ENCODE measurements at regions not wholly inside any gene's neighbourhood (a gene's known extent, or its start where the extent isn't known, plus 50 kb on each side); places are given as distances from the start of the nearest gene placed in this dataset.
"Not testable (repeated sequence)": the region's sequence is repeated elsewhere in the genome, so short reads cannot be mapped to it uniquely, and the experiment has no call there.

- DNase-seq (no peak), ATAC-seq (ENCODE audit: low read depth in 2 of 2) (no peak)
- peak overlapping the region in 2 of 6 donors; percentile 0 to 57 for H3K27ac Mint-ChIP-seq
- H3K4me3 Mint-ChIP-seq: no peak overlapping the region
- H3K4me1 Mint-ChIP-seq: peaks cover 7 to 15% (median 11%) of the 10 kb centered on the region in 3 donors
- no peaks in the 10 kb centered on the region for H3K27me3 Mint-ChIP-seq
- H3K9me3 Mint-ChIP-seq: no peaks in the 10 kb centered on the region
- H3K36me3 Mint-ChIP-seq: peaks cover 18 to 24% of the 10 kb centered on the region in 2 donors
These were observed 194.9 kb downstream of the UTRN start for GRCh38 chr6:144479991-144480390.

GRCh38 chr6:144480473-144480872 lies 195.3 kb downstream of the UTRN start:
- Mint-ChIP-seq H3K4me3 (no peak overlapping the region), H3K9me3 (no peaks in the 10 kb centered on the region), H3K36me3 (peaks cover 18 to 20% of the 10 kb centered on the region in 2 donors), H3K4me1 (peaks cover 7 to 12% (median 11%) of the 10 kb centered on the region in 3 donors), H3K27ac (peak overlapping the region in 3 of 6 donors; percentile 2 to 57 (median 19)), H3K27me3 (no peaks in the 10 kb centered on the region)
- no peak for DNase-seq
- ATAC-seq (ENCODE audit: low read depth in 2 of 2): no peak

GRCh38 chr6:144481527-144481926 lies 196.4 kb downstream of the UTRN start:
- Mint-ChIP-seq H3K27me3 (no peaks in the 10 kb centered on the region), H3K36me3 (peaks cover 17 to 19% of the 10 kb centered on the region in 2 donors), H3K4me1 (peaks cover 7 to 11% (median 8%) of the 10 kb centered on the region in 3 donors), H3K27ac (peak overlapping the region in 1 of 6 donors; percentile 90), H3K4me3 (no peak overlapping the region), H3K9me3 (no peaks in the 10 kb centered on the region)
- DNase-seq (no peak), ATAC-seq (ENCODE audit: low read depth in 2 of 2) (no peak)

GRCh38 chr6:144482142-144482541 lies 197.0 kb downstream of the UTRN start:
- H3K9me3 Mint-ChIP-seq: no peaks in the 10 kb centered on the region
- ATAC-seq (ENCODE audit: low read depth in 2 of 2) (peak; percentile 68 to 87), DNase-seq (peak; percentile 58)
- H3K36me3 Mint-ChIP-seq: peaks cover 17% of the 10 kb centered on the region in 2 donors
- H3K4me1 Mint-ChIP-seq: peaks cover 6 to 11% (median 7%) of the 10 kb centered on the region in 3 donors
- H3K4me3 Mint-ChIP-seq: no peak overlapping the region
- no peaks in the 10 kb centered on the region for H3K27me3 Mint-ChIP-seq
- peak overlapping the region in 1 of 6 donors; percentile 90 for H3K27ac Mint-ChIP-seq

- Mint-ChIP-seq H3K36me3 (peaks cover 14 to 24% of the 10 kb centered on the region in 2 donors), H3K9me3 (no peaks in the 10 kb centered on the region), H3K27ac (peak overlapping the region in 1 of 6 donors; percentile 28), H3K27me3 (no peaks in the 10 kb centered on the region), H3K4me3 (no peak overlapping the region), H3K4me1 (peaks cover 0 to 10% (median 7%) of the 10 kb centered on the region in 3 donors)
- DNase-seq (no peak), ATAC-seq (ENCODE audit: low read depth in 2 of 2) (no peak)
These were observed 200.4 kb downstream of the UTRN start for GRCh38 chr6:144485531-144485930.

GRCh38 chr6:144488590-144488989 lies 203.5 kb downstream of the UTRN start:
- H3K4me3 Mint-ChIP-seq: no peak overlapping the region
- no peak for DNase-seq
- peaks cover 0 to 4% (median 0%) of the 10 kb centered on the region in 3 donors for H3K4me1 Mint-ChIP-seq
- no peak overlapping the region for H3K27ac Mint-ChIP-seq
- H3K36me3 Mint-ChIP-seq: peaks cover 22 to 30% of the 10 kb centered on the region in 2 donors
- H3K27me3 Mint-ChIP-seq: no peaks in the 10 kb centered on the region
- no peaks in the 10 kb centered on the region for H3K9me3 Mint-ChIP-seq
- no peak for ATAC-seq (ENCODE audit: low read depth in 2 of 2)

GRCh38 chr6:144493035-144493910 lies 208.1 kb downstream of the UTRN start:
- H3K9me3 Mint-ChIP-seq: no peaks in the 10 kb centered on the region
- ATAC-seq (ENCODE audit: low read depth in 2 of 2) (no peak), DNase-seq (no peak)
- peak overlapping the region in 1 of 6 donors; percentile 6 for H3K27ac Mint-ChIP-seq
- no peaks in the 10 kb centered on the region for H3K27me3 Mint-ChIP-seq
- H3K36me3 Mint-ChIP-seq: peaks cover 26 to 32% of the 10 kb centered on the region in 2 donors
- H3K4me1 Mint-ChIP-seq: peaks cover 0 to 12% (median 7%) of the 10 kb centered on the region in 3 donors
- no peak overlapping the region for H3K4me3 Mint-ChIP-seq

- not testable (repeated sequence) for H3K27ac Mint-ChIP-seq
- H3K36me3 Mint-ChIP-seq: peaks cover 31 to 44% of the 10 kb centered on the region in 2 donors
These were observed 209.9 kb downstream of the UTRN start for GRCh38 chr6:144495076-144495475.

GRCh38 chr6:144497650-144498049 lies 212.5 kb downstream of the UTRN start:
- H3K27ac Mint-ChIP-seq: no peak overlapping the region
- H3K9me3 Mint-ChIP-seq: peaks cover 0 to under 1% (median 0%) of the 10 kb centered on the region in 7 donors
- H3K27me3 Mint-ChIP-seq: no peaks in the 10 kb centered on the region
- peaks cover 0 to 12% (median 8%) of the 10 kb centered on the region in 3 donors for H3K4me1 Mint-ChIP-seq
- no peak for ATAC-seq (ENCODE audit: low read depth in 2 of 2)
- H3K36me3 Mint-ChIP-seq: peaks cover 20 to 37% of the 10 kb centered on the region in 2 donors
- no peak overlapping the region for H3K4me3 Mint-ChIP-seq
- no peak for DNase-seq

More at GRCh38 chr6:144495076-144495475, 209.9 kb downstream of the UTRN start:
- not testable (repeated sequence) for H3K9me3 Mint-ChIP-seq; ATAC-seq (ENCODE audit: low read depth in 2 of 2); DNase-seq; H3K27me3 Mint-ChIP-seq; H3K4me3 Mint-ChIP-seq
- peaks cover 0 to 12% (median 10%) of the 10 kb centered on the region in 3 donors for H3K4me1 Mint-ChIP-seq

GRCh38 chr6:144500892-144501291 lies 215.8 kb downstream of the UTRN start:
- Mint-ChIP-seq H3K27ac (peak overlapping the region in 2 of 6 donors; percentile 2 to 81), H3K27me3 (no peaks in the 10 kb centered on the region), H3K4me1 (peaks cover 1 to 39% (median 15%) of the 10 kb centered on the region in 3 donors), H3K9me3 (peaks cover 6 to 23% (median 12%) of the 10 kb centered on the region in 7 donors), H3K36me3 (peaks cover 52 to 68% of the 10 kb centered on the region in 2 donors), H3K4me3 (no peak overlapping the region)
- no peak for ATAC-seq (ENCODE audit: low read depth in 2 of 2)
- no peak for DNase-seq

- H3K4me1 Mint-ChIP-seq: peaks cover 7 to 43% (median 18%) of the 10 kb centered on the region in 3 donors
- H3K4me3 Mint-ChIP-seq: peak overlapping the region in 1 of 8 donors; percentile 43
- not testable (repeated sequence) for DNase-seq; H3K27me3 Mint-ChIP-seq; ATAC-seq (ENCODE audit: low read depth in 2 of 2)
- H3K36me3 Mint-ChIP-seq: peaks cover 47 to 53% of the 10 kb centered on the region in 2 donors
- H3K27ac Mint-ChIP-seq: peak overlapping the region in 2 of 6 donors; percentile 48 to 72
- H3K9me3 Mint-ChIP-seq: peaks cover 6 to 25% (median 13%) of the 10 kb centered on the region in 7 donors
These were observed 220.1 kb downstream of the UTRN start for GRCh38 chr6:144505214-144505613.

- Mint-ChIP-seq H3K9me3 (peaks cover 6 to 25% (median 13%) of the 10 kb centered on the region in 7 donors), H3K27ac (peak overlapping the region in 2 of 6 donors; percentile 78 to 89), H3K36me3 (peaks cover 47 to 49% of the 10 kb centered on the region in 2 donors), H3K4me1 (peaks cover 7 to 43% (median 18%) of the 10 kb centered on the region in 3 donors)
- not testable (repeated sequence) for DNase-seq; ATAC-seq (ENCODE audit: low read depth in 2 of 2); H3K4me3 Mint-ChIP-seq; H3K27me3 Mint-ChIP-seq
These were observed 220.9 kb downstream of the UTRN start for GRCh38 chr6:144506051-144506450.

- Mint-ChIP-seq H3K9me3 (peaks cover 6 to 25% (median 13%) of the 10 kb centered on the region in 7 donors), H3K36me3 (peaks cover 40 to 45% of the 10 kb centered on the region in 2 donors), H3K4me1 (peaks cover 7 to 40% (median 18%) of the 10 kb centered on the region in 3 donors)
- DNase-seq; H3K4me3 Mint-ChIP-seq; ATAC-seq (ENCODE audit: low read depth in 2 of 2); H3K27me3 Mint-ChIP-seq; H3K27ac Mint-ChIP-seq: not testable (repeated sequence)
These were observed 222.7 kb downstream of the UTRN start for GRCh38 chr6:144507772-144508312.
